A549 (cell line): ENCODE measurements at regions not wholly inside any gene's neighbourhood (a gene's known extent, or its start where the extent isn't known, plus 50 kb on each side); places are given as distances from the start of the nearest gene placed in this dataset.

Experiments used
- BHLHE40 ChIP-seq: IDR thresholded peaks from 2 replicates; pipeline ENCODE4 v1.6.1; 2012; ENCODE audit warnings: low read depth, low read length, inconsistent platforms
- CTCF ChIP-seq: fragments of >200 bp; sonication (Bioruptor Twin); formaldehyde crosslinking; IDR thresholded peaks from 3 replicates; pipeline ENCODE4 v1.5.1; 2016
- EP300 ChIP-seq, 2 experiments: fragments of >200 bp; sonication (Bioruptor Twin); formaldehyde crosslinking; IDR thresholded peaks; 2 replicates in 1 of 2; 3 replicates in 1 of 2; pipeline ENCODE4 v1.6.1; 2016 to 2017
- FOSL2 ChIP-seq, 2 experiments: fragments of 450-650 bp in 1 of 2; fragments of >200 bp in 1 of 2; sonication (Bioruptor Twin) in 1 of 2; formaldehyde crosslinking; IDR thresholded peaks; 2 replicates each; pipeline versions ENCODE4 v1.5.0 to v1.6.1; 2016 to 2020; ENCODE audit warnings: mild to moderate bottlenecking in 1 of 2, moderate library complexity in 1 of 2
- JUN ChIP-seq, 2 experiments: fragments of >200 bp; sonication (Bioruptor Twin); formaldehyde crosslinking; IDR thresholded peaks; 2 replicates in 1 of 2; 3 replicates in 1 of 2; pipeline ENCODE4 v1.6.1; 2016 to 2017
- JUNB ChIP-seq: fragments of >200 bp; sonication (Bioruptor Twin); formaldehyde crosslinking; IDR thresholded peaks from 2 replicates; pipeline ENCODE4 v1.6.1; 2016
- POLR2A ChIP-seq: IDR thresholded peaks from 2 replicates; pipeline ENCODE4 v1.6.1; 2012; ENCODE audit warnings: mild to moderate bottlenecking, low read length
- POLR2AphosphoS2 ChIP-seq: conservative IDR thresholded peaks from 2 replicates; pipeline ENCODE4 v1.6.1; 2012; ENCODE audit warnings: low read length, improper control_type of control experiment, inconsistent platforms

DNA sequence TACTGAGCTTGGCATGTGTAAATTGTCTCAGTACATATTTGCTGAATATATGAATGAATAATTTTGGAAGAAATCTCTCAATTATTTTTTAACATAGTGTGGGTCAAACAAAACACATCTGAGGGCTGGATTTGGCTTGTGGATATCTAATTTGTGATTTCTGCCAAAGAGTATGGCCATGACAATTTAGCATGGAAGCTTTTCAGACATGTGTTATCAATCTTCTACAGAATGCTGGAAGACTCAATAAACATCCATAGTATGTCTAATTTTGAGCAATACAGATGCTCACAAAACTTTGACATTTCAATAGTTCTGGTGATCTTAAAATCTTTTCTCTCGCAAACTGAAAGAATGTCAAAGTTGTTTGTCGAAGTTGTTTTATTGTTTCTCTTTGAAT lies 214.1 kb upstream of the ANKH start:
- no peak for TF ChIP-seq BHLHE40
- TF ChIP-seq CTCF = no peak
- no peak for TF ChIP-seq EP300 (IDR thresholded peaks at IDR 0.05)
- TF ChIP-seq FOSL2 (IDR thresholded peaks at IDR 0.05) = no peak
- TF ChIP-seq FOSL2 (CRISPR knock-in tag; IDR thresholded peaks at IDR 0.05) = no peak
- TF ChIP-seq JUNB = no peak
- TF ChIP-seq POLR2AphosphoS2 = no peak
- no peak for TF ChIP-seq JUN (IDR thresholded peaks at IDR 0.05)
- no peak for TF ChIP-seq POLR2A
